Smooth muscle cell (in vitro differentiated cells): ENCODE measurements at regions not wholly inside any gene's neighbourhood (a gene's known extent, or its start where the extent isn't known, plus 50 kb on each side); places are given as distances from the start of the nearest gene placed in this dataset.

Experiments
- DNase-seq: peaks from one replicate; lab custom pipeline; 2025; ENCODE audit not compliant: unreplicated experiment; lab: John Stamatoyannopoulos, UW
- H2AFZ ChIP-seq: fragments of 200-600 bp; sonication (generic); 2 replicates; pipeline ENCODE4 v1.6.0; 2016; ENCODE audit warnings: antibody characterized with exemption, low read depth, mild to moderate bottlenecking
- H3F3A ChIP-seq: fragments of 200-600 bp; sonication (generic); 2 replicates; pipeline ENCODE4 v1.6.0; 2017; ENCODE audit warnings: antibody characterized with exemption, low read depth
- H3K27ac ChIP-seq: fragments of 200-600 bp; sonication (generic); 2 replicates; pipeline ENCODE4 v1.5.1; 2016; ENCODE audit warnings: low read depth, mild to moderate bottlenecking
- H3K27me3 ChIP-seq: fragments of 200-600 bp; sonication (generic); 2 replicates; pipeline ENCODE4 v1.6.1; 2016; ENCODE audit warnings: low read depth, mild to moderate bottlenecking
- H3K36me3 ChIP-seq: fragments of 200-600 bp; sonication (generic); 2 replicates; pipeline ENCODE4 v1.5.1; 2016; ENCODE audit warnings: low read depth
- H3K4me1 ChIP-seq: fragments of 200-600 bp; sonication (generic); 2 replicates; pipeline ENCODE4 v1.5.1; 2016; ENCODE audit warnings: low read depth
- H3K4me2 ChIP-seq: fragments of 200-600 bp; sonication (generic); 2 replicates; pipeline ENCODE4 v1.6.0; 2016; ENCODE audit warnings: mild to moderate bottlenecking
- H3K4me3 ChIP-seq: fragments of 200-600 bp; sonication (generic); 2 replicates; pipeline ENCODE4 v1.5.1; 2016; ENCODE audit warnings: mild to moderate bottlenecking
- H3K79me2 ChIP-seq: fragments of 200-600 bp; sonication (generic); 2 replicates; pipeline ENCODE4 v1.6.0; 2016; ENCODE audit warnings: low read depth, mild to moderate bottlenecking
- H3K9ac ChIP-seq: fragments of 200-600 bp; sonication (generic); 2 replicates; pipeline ENCODE4 v1.6.0; 2016; ENCODE audit warnings: low read depth
- H3K9me3 ChIP-seq: fragments of 200-600 bp; sonication (generic); replicated peaks from 2 replicates; pipeline ENCODE4 v1.5.1; 2016; ENCODE audit warnings: low read depth
- H4K20me1 ChIP-seq: fragments of 200-600 bp; sonication (generic); 2 replicates; pipeline ENCODE4 v1.6.0; 2016; ENCODE audit warnings: low read depth
- CTCF ChIP-seq: fragments of 200-600 bp; sonication (generic); IDR thresholded peaks from 2 replicates; pipeline ENCODE4 v1.5.1; 2017; ENCODE audit warnings: borderline replicate concordance, mild to moderate bottlenecking, antibody characterized with exemption; ENCODE audit not compliant: insufficient read depth, poor library complexity, severe bottlenecking
- WGBS: methylation state at CpG from one replicate; pipeline ENCODE4 v1.1.7; 2016; ENCODE audit warnings: low lambda C conversion rate; 5-methylcytosine and 5-hydroxymethylcytosine counted together

GRCh38 chr7:73976761-73977618 is 51.0 kb upstream of the ELN start:
- H3K4me2 ChIP-seq, result peak overlapping the region; percentile 57
- no peaks in the 10 kb centered on the region for H3K9me3 ChIP-seq
- TF ChIP-seq CTCF, result no peak
- no peak overlapping the region for H2AFZ ChIP-seq
- WGBS, result 51% methylated on average over 24 of the region's 24 CpGs
- H3K9ac ChIP-seq, result no peak overlapping the region
- H4K20me1 ChIP-seq, result no peaks in the 10 kb centered on the region
- no peaks in the 10 kb centered on the region for H3K36me3 ChIP-seq
- no peak overlapping the region for H3K4me3 ChIP-seq
- H3K79me2 ChIP-seq, result no peaks in the 10 kb centered on the region
- no peaks in the 10 kb centered on the region for H3F3A ChIP-seq
- H3K4me1 ChIP-seq, result no peaks in the 10 kb centered on the region
- H3K27ac ChIP-seq, result no peak overlapping the region
- DNase-seq, result peak; percentile 22
- peaks cover 8% of the 10 kb centered on the region for H3K27me3 ChIP-seq

- WGBS, result 72% methylated on average over 23 of the region's 23 CpGs
- Histone ChIP-seq H3K9me3 (no peaks in the 10 kb centered on the region), H3K27me3 (peaks cover 12% of the 10 kb centered on the region), H3K9ac (no peak overlapping the region), H4K20me1 (no peaks in the 10 kb centered on the region), H3K27ac (no peak overlapping the region), H3K4me2 (no peak overlapping the region), H3K36me3 (no peaks in the 10 kb centered on the region), H3K4me1 (no peaks in the 10 kb centered on the region), H2AFZ (no peak overlapping the region), H3F3A (no peaks in the 10 kb centered on the region), H3K79me2 (no peaks in the 10 kb centered on the region), H3K4me3 (no peak overlapping the region)
- TF ChIP-seq CTCF, result no peak
- DNase-seq, result no peak
Measured at GRCh38 chr7:73977619-73978618, 50.1 kb upstream of the ELN start.
